Activated T-helper 17 cell treated with anti-CD3 and anti-CD28 coated beads, Interleukin-2, amount 50 U/mL, for 72 hours (primary cell): ENCODE measurements at regions not wholly inside any gene's neighbourhood (a gene's known extent, or its start where the extent isn't known, plus 50 kb on each side); places are given as distances from the start of the nearest gene placed in this dataset.

Experiments used
- ATAC-seq: fragments of 150-1000 bp; cut with Tn5 transposase; replicated peaks from 2 replicates; pipeline ENCODE4 v1.10.0; 2021; ENCODE audit warnings: mild to moderate bottlenecking, moderate library complexity
- H3K27ac Mint-ChIP-seq: one replicate; pipeline ENCODE4 v1.8.0; 2022; ENCODE audit warnings: mixed read lengths
- H3K27me3 Mint-ChIP-seq: one replicate; pipeline ENCODE4 v1.8.0; 2022; ENCODE audit warnings: mixed read lengths
- H3K36me3 Mint-ChIP-seq: one replicate; pipeline ENCODE4 v1.8.0; 2022; ENCODE audit warnings: low read depth, mild to moderate bottlenecking, mixed read lengths
- H3K4me1 Mint-ChIP-seq: one replicate; pipeline ENCODE4 v1.8.0; 2022; ENCODE audit warnings: mixed read lengths
- H3K4me3 Mint-ChIP-seq: one replicate; pipeline ENCODE4 v1.8.0; 2022; ENCODE audit warnings: mild to moderate bottlenecking, mixed read lengths
- H3K9me3 Mint-ChIP-seq: one replicate; pipeline ENCODE4 v1.8.0; 2022; ENCODE audit warnings: mixed read lengths

- Mint-ChIP-seq H3K4me1 (no peaks in the 10 kb centered on the region), H3K9me3 (peaks cover 4% of the 10 kb centered on the region), H3K27ac (no peak overlapping the region), H3K4me3 (no peak overlapping the region), H3K36me3 (no peaks in the 10 kb centered on the region), H3K27me3 (peaks cover 13% of the 10 kb centered on the region)
- no peak for ATAC-seq
Observed at GRCh38 chr16:55030944-55031343, 100.3 kb downstream of the IRX5 start.

GRCh38 chr16:55031481-55031880 is 100.8 kb downstream of the IRX5 start:
- peaks cover 8% of the 10 kb centered on the region for H3K27me3 Mint-ChIP-seq
- no peaks in the 10 kb centered on the region for H3K4me1 Mint-ChIP-seq
- no peak overlapping the region for H3K4me3 Mint-ChIP-seq
- ATAC-seq = no peak
- no peak overlapping the region for H3K27ac Mint-ChIP-seq
- H3K9me3 Mint-ChIP-seq = no peaks in the 10 kb centered on the region
- no peaks in the 10 kb centered on the region for H3K36me3 Mint-ChIP-seq

GRCh38 chr16:55033225-55034156 is 102.8 kb downstream of the IRX5 start:
- peaks cover 7% of the 10 kb centered on the region for H3K27me3 Mint-ChIP-seq
- H3K36me3 Mint-ChIP-seq = no peaks in the 10 kb centered on the region
- H3K27ac Mint-ChIP-seq = no peak overlapping the region
- no peaks in the 10 kb centered on the region for H3K9me3 Mint-ChIP-seq
- no peak for ATAC-seq
- no peak overlapping the region for H3K4me3 Mint-ChIP-seq
- no peaks in the 10 kb centered on the region for H3K4me1 Mint-ChIP-seq

GRCh38 chr16:55035029-55035428 is 104.4 kb downstream of the IRX5 start:
- Mint-ChIP-seq H3K36me3 (no peaks in the 10 kb centered on the region), H3K27me3 (peaks cover 7% of the 10 kb centered on the region), H3K9me3 (no peaks in the 10 kb centered on the region), H3K4me3 (no peak overlapping the region), H3K27ac (no peak overlapping the region), H3K4me1 (no peaks in the 10 kb centered on the region)
- no peak for ATAC-seq

GRCh38 chr16:55035956-55036355 is 105.3 kb downstream of the IRX5 start:
- H3K4me1 Mint-ChIP-seq = no peaks in the 10 kb centered on the region
- no peaks in the 10 kb centered on the region for H3K36me3 Mint-ChIP-seq
- H3K9me3 Mint-ChIP-seq = no peaks in the 10 kb centered on the region
- H3K27ac Mint-ChIP-seq = no peak overlapping the region
- ATAC-seq = no peak
- peaks cover 7% of the 10 kb centered on the region for H3K27me3 Mint-ChIP-seq
- no peak overlapping the region for H3K4me3 Mint-ChIP-seq

- Mint-ChIP-seq H3K27me3 (peaks cover 5% of the 10 kb centered on the region), H3K4me1 (no peaks in the 10 kb centered on the region), H3K9me3 (no peaks in the 10 kb centered on the region), H3K36me3 (no peaks in the 10 kb centered on the region), H3K27ac (no peak overlapping the region), H3K4me3 (no peak overlapping the region)
- no peak for ATAC-seq
Observed at GRCh38 chr16:55036371-55036821, 105.7 kb downstream of the IRX5 start.

- no peak overlapping the region for H3K4me3 Mint-ChIP-seq
- no peak overlapping the region for H3K27ac Mint-ChIP-seq
- H3K36me3 Mint-ChIP-seq = no peaks in the 10 kb centered on the region
- ATAC-seq = no peak
- H3K4me1 Mint-ChIP-seq = no peaks in the 10 kb centered on the region
- H3K9me3 Mint-ChIP-seq = no peaks in the 10 kb centered on the region
- H3K27me3 Mint-ChIP-seq = peaks cover 3% of the 10 kb centered on the region
Observed at GRCh38 chr16:55037046-55037445, 106.4 kb downstream of the IRX5 start.

- Mint-ChIP-seq H3K36me3 (no peaks in the 10 kb centered on the region), H3K9me3 (no peaks in the 10 kb centered on the region), H3K27me3 (no peaks in the 10 kb centered on the region), H3K27ac (no peak overlapping the region), H3K4me3 (no peak overlapping the region), H3K4me1 (no peaks in the 10 kb centered on the region)
- no peak for ATAC-seq
Observed at GRCh38 chr16:55037966-55038365, 107.3 kb downstream of the IRX5 start.

- no peaks in the 10 kb centered on the region for H3K36me3 Mint-ChIP-seq
- no peaks in the 10 kb centered on the region for H3K27me3 Mint-ChIP-seq
- H3K9me3 Mint-ChIP-seq = no peaks in the 10 kb centered on the region
- no peak overlapping the region for H3K4me3 Mint-ChIP-seq
- no peak overlapping the region for H3K27ac Mint-ChIP-seq
- no peak for ATAC-seq
- H3K4me1 Mint-ChIP-seq = no peaks in the 10 kb centered on the region
Observed at GRCh38 chr16:55039042-55039441, 108.4 kb downstream of the IRX5 start.

- Mint-ChIP-seq H3K27ac (no peak overlapping the region), H3K36me3 (no peaks in the 10 kb centered on the region), H3K27me3 (no peaks in the 10 kb centered on the region), H3K9me3 (no peaks in the 10 kb centered on the region), H3K4me1 (no peaks in the 10 kb centered on the region), H3K4me3 (no peak overlapping the region)
- ATAC-seq = no peak
Observed at GRCh38 chr16:55039511-55039910, 108.8 kb downstream of the IRX5 start.

- Mint-ChIP-seq H3K36me3 (no peaks in the 10 kb centered on the region), H3K4me1 (no peaks in the 10 kb centered on the region), H3K27ac (no peak overlapping the region), H3K27me3 (peaks cover 3% of the 10 kb centered on the region), H3K4me3 (no peak overlapping the region), H3K9me3 (no peaks in the 10 kb centered on the region)
- ATAC-seq = no peak
Observed at GRCh38 chr16:55039931-55040330, 109.3 kb downstream of the IRX5 start.

- no peaks in the 10 kb centered on the region for H3K9me3 Mint-ChIP-seq
- peaks cover 6% of the 10 kb centered on the region for H3K27me3 Mint-ChIP-seq
- H3K27ac Mint-ChIP-seq = no peak overlapping the region
- no peaks in the 10 kb centered on the region for H3K4me1 Mint-ChIP-seq
- no peaks in the 10 kb centered on the region for H3K36me3 Mint-ChIP-seq
- no peak overlapping the region for H3K4me3 Mint-ChIP-seq
- no peak for ATAC-seq
Observed at GRCh38 chr16:55040366-55041086, 109.9 kb downstream of the IRX5 start.

- no peaks in the 10 kb centered on the region for H3K36me3 Mint-ChIP-seq
Observed at GRCh38 chr16:55041540-55042234, 111.0 kb downstream of the IRX5 start.

GRCh38 chr16:55042556-55043432 is 112.1 kb downstream of the IRX5 start:
- Mint-ChIP-seq H3K27me3 (peaks cover 9% of the 10 kb centered on the region), H3K9me3 (no peaks in the 10 kb centered on the region), H3K36me3 (no peaks in the 10 kb centered on the region), H3K4me1 (no peaks in the 10 kb centered on the region), H3K4me3 (no peak overlapping the region), H3K27ac (no peak overlapping the region)
- no peak for ATAC-seq

More at GRCh38 chr16:55041540-55042234, 111.0 kb downstream of the IRX5 start:
- no peak for ATAC-seq
- Mint-ChIP-seq H3K27ac (no peak overlapping the region), H3K9me3 (no peaks in the 10 kb centered on the region), H3K27me3 (peaks cover 6% of the 10 kb centered on the region), H3K4me1 (no peaks in the 10 kb centered on the region), H3K4me3 (no peak overlapping the region)
